GM12873 (cell line): ENCODE measurements at regions not wholly inside any gene's neighbourhood (a gene's known extent, or its start where the extent isn't known, plus 50 kb on each side); places are given as distances from the start of the nearest gene placed in this dataset.

Source experiments
- TF ChIP-seq, protein P1 (sequence below): IDR thresholded peaks from 2 replicates; pipeline ENCODE4 v1.5.1; 2012; ENCODE audit warnings: low read depth, mild to moderate bottlenecking, moderate library complexity, low read length, control low read depth; ENCODE audit not compliant: insufficient read depth; ENCODE audit errors: missing control alignments

DNA sequence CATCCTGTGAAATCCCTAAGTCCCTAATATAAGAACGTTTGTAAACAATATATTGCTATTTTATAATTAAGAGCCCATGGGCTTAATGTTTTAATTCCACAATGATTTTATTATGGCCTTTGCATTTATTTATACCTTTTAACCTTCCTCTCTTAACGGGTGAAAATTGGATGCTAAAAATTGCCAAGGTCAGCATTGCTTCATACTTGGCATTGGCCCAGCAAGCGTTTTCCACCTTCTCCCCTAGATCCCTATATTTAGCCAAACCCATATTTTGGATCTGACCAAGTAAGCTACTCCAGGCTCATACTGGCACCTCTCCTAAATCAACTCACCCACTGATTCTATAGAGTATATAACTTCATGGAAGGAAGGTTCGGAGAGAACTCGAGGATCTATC, 188.0 kb upstream of the NR2F2 start:
- TF ChIP-seq, protein P1, sequence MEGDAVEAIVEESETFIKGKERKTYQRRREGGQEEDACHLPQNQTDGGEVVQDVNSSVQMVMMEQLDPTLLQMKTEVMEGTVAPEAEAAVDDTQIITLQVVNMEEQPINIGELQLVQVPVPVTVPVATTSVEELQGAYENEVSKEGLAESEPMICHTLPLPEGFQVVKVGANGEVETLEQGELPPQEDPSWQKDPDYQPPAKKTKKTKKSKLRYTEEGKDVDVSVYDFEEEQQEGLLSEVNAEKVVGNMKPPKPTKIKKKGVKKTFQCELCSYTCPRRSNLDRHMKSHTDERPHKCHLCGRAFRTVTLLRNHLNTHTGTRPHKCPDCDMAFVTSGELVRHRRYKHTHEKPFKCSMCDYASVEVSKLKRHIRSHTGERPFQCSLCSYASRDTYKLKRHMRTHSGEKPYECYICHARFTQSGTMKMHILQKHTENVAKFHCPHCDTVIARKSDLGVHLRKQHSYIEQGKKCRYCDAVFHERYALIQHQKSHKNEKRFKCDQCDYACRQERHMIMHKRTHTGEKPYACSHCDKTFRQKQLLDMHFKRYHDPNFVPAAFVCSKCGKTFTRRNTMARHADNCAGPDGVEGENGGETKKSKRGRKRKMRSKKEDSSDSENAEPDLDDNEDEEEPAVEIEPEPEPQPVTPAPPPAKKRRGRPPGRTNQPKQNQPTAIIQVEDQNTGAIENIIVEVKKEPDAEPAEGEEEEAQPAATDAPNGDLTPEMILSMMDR = no peak

DNA sequence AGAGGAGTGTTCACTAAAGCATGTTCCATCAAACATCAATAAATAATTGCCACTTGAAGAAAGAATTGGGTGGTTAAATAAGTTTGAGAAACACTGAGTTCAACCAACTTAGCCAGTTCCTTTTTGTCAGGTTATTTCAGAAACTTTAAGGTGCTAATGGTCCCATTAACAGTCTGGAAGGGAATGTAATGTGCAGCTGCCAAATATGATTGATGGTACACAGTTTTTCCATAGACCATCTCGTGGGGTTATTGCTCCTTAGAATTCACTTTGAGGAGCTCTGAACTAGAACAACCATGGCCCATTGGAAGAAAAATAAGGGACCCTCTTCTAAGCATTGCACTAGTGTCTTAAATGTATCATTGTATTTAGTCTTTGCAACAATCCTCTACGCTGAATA, 185.8 kb upstream of the NR2F2 start:
- TF ChIP-seq, protein P1 = no peak

DNA sequence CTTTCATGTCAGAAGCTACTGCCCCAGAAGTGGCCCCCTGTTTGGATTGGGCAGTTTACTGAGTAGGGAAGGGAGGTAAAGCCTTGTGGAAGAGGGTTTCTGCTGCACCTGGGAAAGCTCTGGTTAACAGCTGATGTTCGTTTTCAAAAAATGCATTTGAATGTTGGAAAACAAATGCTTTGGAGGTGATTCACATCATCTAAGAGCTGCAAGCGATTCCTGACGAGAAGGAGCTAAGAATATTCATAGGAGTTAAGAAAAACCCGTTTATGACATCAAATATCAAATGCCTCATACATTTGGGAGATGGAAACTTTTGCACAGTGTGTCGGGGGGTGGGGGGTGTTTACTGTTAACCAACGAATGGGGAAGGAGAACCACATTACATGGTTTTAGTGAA, 183.8 kb upstream of the NR2F2 start:
- TF ChIP-seq, protein P1 = no peak

GRCh38 chr15:96147267-96147666, 183.2 kb upstream of the NR2F2 start:
- TF ChIP-seq, protein P1 = no peak

DNA sequence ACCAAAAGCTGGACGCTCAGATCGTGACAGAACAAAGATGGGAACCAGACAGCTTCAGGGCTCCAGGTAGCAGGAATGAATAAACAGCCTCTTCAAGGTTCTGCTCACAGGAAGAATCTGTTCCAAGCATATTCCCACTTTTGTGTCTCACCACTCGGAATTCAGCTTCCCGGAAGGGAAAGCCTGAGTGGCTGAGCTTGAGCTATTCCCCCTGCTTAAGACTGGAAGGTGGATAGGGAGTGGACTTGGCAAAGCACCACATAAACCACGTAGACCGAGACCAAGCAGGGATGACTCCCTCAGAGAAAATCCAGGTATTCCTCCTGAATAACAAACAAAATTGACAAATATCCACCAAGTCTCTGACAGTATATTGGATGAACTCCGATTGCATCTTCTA, 180.2 kb upstream of the NR2F2 start:
- TF ChIP-seq, protein P1 = no peak

DNA sequence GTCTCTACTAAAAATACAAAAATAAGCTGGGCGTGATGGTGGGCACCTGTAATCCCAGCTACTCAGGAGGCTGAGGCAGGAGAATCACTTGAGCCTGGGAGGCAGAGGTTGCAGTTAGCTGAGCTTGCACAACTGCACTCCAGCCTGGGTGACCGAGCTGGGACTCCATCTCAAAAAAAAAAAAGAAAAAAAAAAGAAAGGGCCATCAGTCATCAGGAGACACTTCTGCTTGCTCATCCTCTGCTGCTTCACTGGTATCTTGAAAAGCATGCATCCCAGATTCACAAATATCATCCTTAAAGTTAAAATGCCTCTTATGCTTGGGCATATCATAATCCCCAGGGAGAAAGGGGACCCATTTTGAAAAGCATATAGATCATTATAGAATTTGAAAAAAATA, 176.6 kb upstream of the NR2F2 start:
- TF ChIP-seq, protein P1 = no peak

GRCh38 chr15:96158938-96159337, 171.6 kb upstream of the NR2F2 start:
- TF ChIP-seq, protein P1 = no peak
